ENCODE measurements at regions not wholly inside any gene's neighbourhood (a gene's known extent, or its start where the extent isn't known, plus 50 kb on each side); places are given as distances from the start of the nearest gene placed in this dataset.

GRCh38 chr4:10891866-10892265 lies 207.3 kb upstream of the CLNK start:
- no peak overlapping the region for H3K27ac ChIP-seq (ENCODE audit: low read length)
- no peaks in the 10 kb centered on the region for H3K36me3 ChIP-seq (ENCODE audit: control insufficient read depth, insufficient read depth, low read length)
- H3K4me1 ChIP-seq (ENCODE audit: control insufficient read depth, insufficient read depth, low read length) = no peaks in the 10 kb centered on the region
- no peaks in the 10 kb centered on the region for H3K9me3 ChIP-seq (ENCODE audit: control insufficient read depth, low read depth, low read length)
- no peak for DNase-seq
- H3K27me3 ChIP-seq (ENCODE audit: control insufficient read depth, insufficient read depth, low read length) = no peaks in the 10 kb centered on the region
- H3K4me3 ChIP-seq (ENCODE audit: low read length) = no peak overlapping the region
- no CpG with 5 or more reads among the region's 2 CpGs for WGBS (ENCODE audit: insufficient coverage, low lambda C conversion rate)

- no CpG with 5 or more reads among the region's 4 CpGs for WGBS (ENCODE audit: insufficient coverage, low lambda C conversion rate)
- H3K9me3 ChIP-seq (ENCODE audit: control insufficient read depth, low read depth, low read length) = no peaks in the 10 kb centered on the region
- no peak for DNase-seq
- H3K4me1 ChIP-seq (ENCODE audit: control insufficient read depth, insufficient read depth, low read length) = no peaks in the 10 kb centered on the region
- no peak overlapping the region for H3K4me3 ChIP-seq (ENCODE audit: low read length)
- H3K27me3 ChIP-seq (ENCODE audit: control insufficient read depth, insufficient read depth, low read length) = no peaks in the 10 kb centered on the region
- H3K27ac ChIP-seq (ENCODE audit: low read length) = no peak overlapping the region
- H3K36me3 ChIP-seq (ENCODE audit: control insufficient read depth, insufficient read depth, low read length) = no peaks in the 10 kb centered on the region
Observed at GRCh38 chr4:10889819-10890218, 205.3 kb upstream of the CLNK start.

DNA sequence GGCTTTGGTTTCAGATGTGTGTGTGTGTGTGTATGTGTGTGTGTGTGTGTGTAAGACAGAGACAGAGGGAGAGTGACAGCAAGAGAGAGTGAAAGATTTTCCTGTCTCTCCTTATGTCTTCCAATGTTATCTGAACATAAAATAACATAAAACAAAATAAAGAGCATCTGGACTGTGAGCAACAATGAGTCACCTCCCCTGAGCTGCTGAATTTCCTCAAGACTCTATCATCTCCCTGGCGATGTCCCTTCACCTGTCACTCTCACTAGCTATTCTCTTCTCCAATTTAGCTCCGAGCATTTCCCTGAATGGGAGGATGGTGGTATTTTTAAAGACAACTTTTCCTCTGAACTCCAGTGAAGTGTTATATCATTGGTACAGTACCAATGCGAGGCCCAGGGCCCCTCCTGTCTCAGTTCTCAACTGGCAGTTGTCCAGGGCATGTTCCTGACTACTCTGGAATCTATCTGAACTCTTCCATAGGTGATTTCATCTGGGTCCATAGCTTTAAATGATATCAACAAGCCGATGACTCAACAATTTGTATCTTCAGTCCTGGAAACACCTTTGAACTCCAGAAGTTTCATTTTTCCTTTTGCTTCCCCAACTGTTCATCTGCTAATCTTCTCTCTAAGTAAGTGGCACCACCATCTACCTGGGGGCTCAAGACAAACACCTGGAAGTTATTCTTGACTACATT lies 195.0 kb upstream of the CLNK start:
- Histone ChIP-seq H3K4me3 (ENCODE audit: low read length) (no peak overlapping the region), H3K27me3 (ENCODE audit: control insufficient read depth, insufficient read depth, low read length) (no peaks in the 10 kb centered on the region), H3K9me3 (ENCODE audit: control insufficient read depth, low read depth, low read length) (no peaks in the 10 kb centered on the region), H3K4me1 (ENCODE audit: control insufficient read depth, insufficient read depth, low read length) (no peaks in the 10 kb centered on the region), H3K36me3 (ENCODE audit: control insufficient read depth, insufficient read depth, low read length) (no peaks in the 10 kb centered on the region), H3K27ac (ENCODE audit: low read length) (no peak overlapping the region)
- 50% methylated on average over 1 of the region's 4 CpGs for WGBS (ENCODE audit: insufficient coverage, low lambda C conversion rate)
- no peak for DNase-seq

GRCh38 chr4:10878861-10879260 lies 194.3 kb upstream of the CLNK start:
- H3K27me3 ChIP-seq (ENCODE audit: control insufficient read depth, insufficient read depth, low read length) = no peaks in the 10 kb centered on the region
- no peaks in the 10 kb centered on the region for H3K4me1 ChIP-seq (ENCODE audit: control insufficient read depth, insufficient read depth, low read length)
- DNase-seq = no peak
- WGBS (ENCODE audit: insufficient coverage, low lambda C conversion rate) = 100% methylated on average over 1 of the region's 2 CpGs
- H3K9me3 ChIP-seq (ENCODE audit: control insufficient read depth, low read depth, low read length) = no peaks in the 10 kb centered on the region
- no peak overlapping the region for H3K4me3 ChIP-seq (ENCODE audit: low read length)
- no peaks in the 10 kb centered on the region for H3K36me3 ChIP-seq (ENCODE audit: control insufficient read depth, insufficient read depth, low read length)
- no peak overlapping the region for H3K27ac ChIP-seq (ENCODE audit: low read length)

DNA sequence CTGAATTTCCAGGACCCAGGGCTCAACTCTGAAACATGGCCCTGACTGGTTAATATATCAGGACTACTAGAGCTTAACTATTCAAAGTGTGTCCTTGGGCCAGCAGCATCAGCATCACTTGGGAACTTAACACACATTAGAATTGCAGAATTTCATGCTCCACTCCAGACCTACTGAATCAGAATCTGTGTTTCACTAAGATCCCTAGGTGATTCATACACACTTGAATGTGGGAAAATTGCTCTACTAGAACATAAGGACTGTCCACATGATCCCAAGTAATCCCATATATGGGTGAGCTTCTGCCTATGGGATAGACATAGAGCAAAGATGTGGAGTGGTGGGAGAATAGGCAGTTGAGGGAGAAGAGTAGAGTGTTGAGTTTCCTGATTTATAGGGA lies 192.5 kb upstream of the CLNK start:
- Histone ChIP-seq H3K4me1 (ENCODE audit: control insufficient read depth, insufficient read depth, low read length) (no peaks in the 10 kb centered on the region), H3K27ac (ENCODE audit: low read length) (no peak overlapping the region), H3K9me3 (ENCODE audit: control insufficient read depth, low read depth, low read length) (no peaks in the 10 kb centered on the region), H3K27me3 (ENCODE audit: control insufficient read depth, insufficient read depth, low read length) (no peaks in the 10 kb centered on the region), H3K36me3 (ENCODE audit: control insufficient read depth, insufficient read depth, low read length) (no peaks in the 10 kb centered on the region), H3K4me3 (ENCODE audit: low read length) (no peak overlapping the region)
- DNase-seq = no peak

DNA sequence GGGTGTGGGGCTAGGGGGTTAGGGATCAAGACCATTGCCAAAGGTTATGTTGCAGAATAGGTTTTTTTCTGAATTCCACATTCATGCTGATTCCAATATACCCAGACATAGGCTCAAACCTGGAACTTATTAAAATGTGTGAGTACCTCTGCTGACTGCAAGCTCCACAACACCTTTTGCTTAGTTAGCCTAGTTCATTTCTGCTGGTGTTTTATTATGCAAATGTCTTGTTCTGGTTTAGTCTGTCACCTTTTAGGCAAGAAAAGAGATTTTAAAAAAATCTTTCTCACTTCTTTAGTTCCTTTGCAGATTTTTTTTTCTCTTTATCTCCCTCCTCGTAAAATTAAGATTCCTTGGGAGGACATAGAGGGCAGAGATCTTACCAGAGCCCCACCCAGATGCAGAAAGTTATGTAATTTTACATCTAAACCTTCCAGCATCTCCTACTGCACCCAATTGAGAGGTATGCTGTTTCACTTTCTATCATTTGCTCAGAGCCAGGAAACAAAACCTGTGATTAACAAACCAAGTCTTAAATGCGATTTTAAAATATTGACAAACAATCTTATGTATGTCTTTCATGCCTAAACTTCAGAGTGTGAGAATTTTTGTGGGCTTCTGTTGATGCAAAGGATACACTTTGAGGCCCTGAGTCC lies 190.7 kb upstream of the CLNK start:
- Histone ChIP-seq H3K4me1 (ENCODE audit: control insufficient read depth, insufficient read depth, low read length) (no peaks in the 10 kb centered on the region), H3K9me3 (ENCODE audit: control insufficient read depth, low read depth, low read length) (no peaks in the 10 kb centered on the region), H3K27me3 (ENCODE audit: control insufficient read depth, insufficient read depth, low read length) (no peaks in the 10 kb centered on the region), H3K27ac (ENCODE audit: low read length) (no peak overlapping the region), H3K36me3 (ENCODE audit: control insufficient read depth, insufficient read depth, low read length) (no peaks in the 10 kb centered on the region), H3K4me3 (ENCODE audit: low read length) (no peak overlapping the region)
- WGBS (ENCODE audit: insufficient coverage, low lambda C conversion rate) = 66% methylated on average over 2 of the region's 2 CpGs
- DNase-seq = no peak

DNA sequence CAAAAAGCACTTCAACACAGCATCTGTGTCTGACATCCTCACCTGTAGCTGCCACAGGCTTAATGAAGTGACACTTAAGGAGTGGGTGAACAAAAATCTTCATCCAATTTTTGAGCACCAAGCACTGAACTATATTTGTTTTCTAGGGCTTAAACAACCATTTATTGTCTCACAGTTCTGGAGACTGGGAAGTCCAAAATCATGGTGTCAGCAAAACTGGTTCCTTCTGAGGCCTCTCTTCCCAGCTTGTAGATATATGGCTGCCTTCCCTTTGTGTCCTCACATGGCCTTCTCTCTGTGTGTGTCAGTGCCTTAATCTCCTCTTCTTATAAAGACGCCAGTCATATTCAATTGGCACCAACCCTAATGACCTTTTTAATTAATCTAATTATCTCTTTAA lies 189.2 kb upstream of the CLNK start:
- no peak for DNase-seq
- Histone ChIP-seq H3K9me3 (ENCODE audit: control insufficient read depth, low read depth, low read length) (no peaks in the 10 kb centered on the region), H3K36me3 (ENCODE audit: control insufficient read depth, insufficient read depth, low read length) (no peaks in the 10 kb centered on the region)

DNA sequence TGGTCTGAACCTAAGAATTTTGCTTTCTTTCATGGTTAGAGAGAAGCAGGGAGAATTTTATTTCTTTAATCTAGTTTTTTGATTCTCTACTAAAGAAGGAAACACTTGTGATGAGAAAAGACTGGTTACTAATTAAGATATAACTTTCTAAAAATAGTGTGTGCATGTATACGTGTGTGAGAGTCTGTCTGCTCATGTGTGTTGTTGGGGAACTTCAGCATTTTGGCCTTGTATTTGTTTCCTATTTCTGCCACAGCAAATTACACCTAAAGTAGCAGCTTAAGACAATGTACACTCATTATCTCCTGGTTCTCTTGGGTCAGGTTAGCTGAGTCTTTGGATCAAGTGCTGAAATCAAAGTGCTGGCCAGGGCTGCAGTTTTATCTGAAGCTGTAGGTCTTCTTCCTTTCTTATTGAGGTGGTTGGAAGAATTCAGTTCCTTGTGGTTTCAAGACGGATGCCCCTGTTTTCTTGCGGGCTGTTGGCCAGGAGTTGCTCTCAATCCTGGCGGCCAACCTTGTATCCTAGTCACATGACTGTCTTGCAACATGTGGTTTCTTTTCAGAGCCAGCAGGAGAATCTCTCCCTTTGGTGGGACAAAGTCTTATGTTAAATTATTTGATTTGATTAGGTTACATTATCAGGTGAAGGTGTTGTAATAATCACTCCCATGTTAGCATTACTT lies 188.4 kb upstream of the CLNK start:
- Histone ChIP-seq H3K4me1 (ENCODE audit: control insufficient read depth, insufficient read depth, low read length) (no peaks in the 10 kb centered on the region), H3K4me3 (ENCODE audit: low read length) (no peak overlapping the region), H3K9me3 (ENCODE audit: control insufficient read depth, low read depth, low read length) (no peaks in the 10 kb centered on the region), H3K36me3 (ENCODE audit: control insufficient read depth, insufficient read depth, low read length) (no peaks in the 10 kb centered on the region), H3K27me3 (ENCODE audit: control insufficient read depth, insufficient read depth, low read length) (no peaks in the 10 kb centered on the region), H3K27ac (ENCODE audit: low read length) (no peak overlapping the region)
- WGBS (ENCODE audit: insufficient coverage, low lambda C conversion rate) = no CpG with 5 or more reads among the region's 4 CpGs
- DNase-seq = no peak

More for the DNA sequence above, 189.2 kb upstream of the CLNK start:
- no peaks in the 10 kb centered on the region for H3K4me1 ChIP-seq (ENCODE audit: control insufficient read depth, insufficient read depth, low read length)
- WGBS (ENCODE audit: insufficient coverage, low lambda C conversion rate) = no CpG with 5 or more reads among the region's 1 CpG
- no peak overlapping the region for H3K27ac ChIP-seq (ENCODE audit: low read length)
- H3K4me3 ChIP-seq (ENCODE audit: low read length) = no peak overlapping the region
- no peaks in the 10 kb centered on the region for H3K27me3 ChIP-seq (ENCODE audit: control insufficient read depth, insufficient read depth, low read length)

GRCh38 chr4:10866666-10867065 lies 182.1 kb upstream of the CLNK start:
- WGBS (ENCODE audit: insufficient coverage, low lambda C conversion rate) = no CpG with 5 or more reads among the region's 6 CpGs
- no peak overlapping the region for H3K27ac ChIP-seq (ENCODE audit: low read length)
- no peaks in the 10 kb centered on the region for H3K4me1 ChIP-seq (ENCODE audit: control insufficient read depth, insufficient read depth, low read length)
- no peaks in the 10 kb centered on the region for H3K9me3 ChIP-seq (ENCODE audit: control insufficient read depth, low read depth, low read length)
- H3K4me3 ChIP-seq (ENCODE audit: low read length) = no peak overlapping the region
- peak in 1 of 2 donors; percentile 2 for DNase-seq
- no peaks in the 10 kb centered on the region for H3K27me3 ChIP-seq (ENCODE audit: control insufficient read depth, insufficient read depth, low read length)
- no peaks in the 10 kb centered on the region for H3K36me3 ChIP-seq (ENCODE audit: control insufficient read depth, insufficient read depth, low read length)

- no peak for DNase-seq
- Histone ChIP-seq H3K27me3 (ENCODE audit: control insufficient read depth, insufficient read depth, low read length) (no peaks in the 10 kb centered on the region), H3K4me1 (ENCODE audit: control insufficient read depth, insufficient read depth, low read length) (no peaks in the 10 kb centered on the region), H3K9me3 (ENCODE audit: control insufficient read depth, low read depth, low read length) (no peaks in the 10 kb centered on the region), H3K27ac (ENCODE audit: low read length) (no peak overlapping the region), H3K4me3 (ENCODE audit: low read length) (no peak overlapping the region), H3K36me3 (ENCODE audit: control insufficient read depth, insufficient read depth, low read length) (no peaks in the 10 kb centered on the region)
- WGBS (ENCODE audit: insufficient coverage, low lambda C conversion rate) = 62% methylated on average over 2 of the region's 3 CpGs
Observed at GRCh38 chr4:10861036-10861435, 176.5 kb upstream of the CLNK start.
